ENCODE measurements at regions not wholly inside any gene's neighbourhood (a gene's known extent, or its start where the extent isn't known, plus 50 kb on each side); places are given as distances from the start of the nearest gene placed in this dataset.
A peak's percentile ranks its signal among the peaks of the same experiment; 100 is the strongest.

DNA sequence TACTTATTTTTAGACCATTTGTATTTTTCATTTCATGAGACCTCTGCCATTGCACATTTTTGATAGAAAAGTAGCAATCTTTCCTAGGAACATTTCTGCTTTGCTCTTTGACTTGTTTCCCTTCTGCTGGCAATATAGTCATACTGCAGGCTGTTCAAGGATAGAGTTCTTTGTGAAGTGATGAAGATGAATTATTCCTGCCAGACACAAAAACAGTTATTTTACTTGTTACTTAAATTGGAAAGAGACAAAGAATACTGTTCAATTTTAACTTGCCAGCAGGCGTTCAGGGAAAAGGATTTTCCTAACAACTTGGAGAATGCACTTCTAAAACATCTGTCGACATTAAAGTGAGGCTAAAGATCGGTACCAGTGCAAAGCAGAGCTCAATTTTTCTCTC is 251.7 kb upstream of the ACTBL2 start:
- H3K4me1 ChIP-seq (ENCODE audit: control insufficient read depth, low read depth, low read length) = no peaks in the 10 kb centered on the region

DNA sequence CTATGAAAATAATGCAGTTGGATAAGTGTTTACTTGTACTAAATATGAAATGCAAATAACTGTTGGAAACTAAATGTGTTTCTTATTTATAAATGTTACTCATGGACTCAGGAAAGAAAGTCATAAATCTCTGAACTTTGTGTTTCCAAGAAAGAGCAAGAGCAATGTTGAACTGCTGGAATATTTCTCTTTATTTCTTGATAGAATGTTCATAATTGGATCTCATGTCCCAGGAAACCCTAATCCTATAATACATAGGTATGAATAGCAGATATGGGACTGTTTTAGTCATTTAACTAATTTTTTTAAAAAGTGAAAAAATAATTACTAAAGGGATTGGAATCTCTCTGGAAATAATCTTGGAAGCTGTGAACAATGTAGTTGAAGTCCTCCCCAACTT is 245.0 kb upstream of the ACTBL2 start:
- Histone ChIP-seq H3K9ac (ENCODE audit: low read length) (no peak overlapping the region), H3K79me2 (ENCODE audit: control insufficient read depth, insufficient read depth, low read length) (no peaks in the 10 kb centered on the region), H3K79me1 (ENCODE audit: low read length) (no peaks in the 10 kb centered on the region), H4K8ac (ENCODE audit: low read depth, low read length) (no peak overlapping the region), H2BK15ac (replicated peaks; ENCODE audit: low read depth) (no peak overlapping the region), H2BK120ac (ENCODE audit: low read depth, low read length) (no peak overlapping the region), H2AK5ac (ENCODE audit: low read length) (no peak overlapping the region), H3K4ac (ENCODE audit: low read depth, low read length) (no peak overlapping the region), H3K18ac (ENCODE audit: low read length) (no peak overlapping the region), H3K36me3 (ENCODE audit: control insufficient read depth, insufficient read depth, low read length) (no peaks in the 10 kb centered on the region), H3K4me2 (ENCODE audit: low read length) (no peak overlapping the region), H3K56ac (ENCODE audit: low read length) (no peak overlapping the region), H3K4me1 (ENCODE audit: control insufficient read depth, low read depth, low read length) (no peaks in the 10 kb centered on the region), H3K23ac (ENCODE audit: low read length) (no peak overlapping the region), H2BK5ac (ENCODE audit: low read length) (no peak overlapping the region), H4K5ac (ENCODE audit: low read length) (no peak overlapping the region), H3K27me3 (ENCODE audit: insufficient read depth, low read length, poor library complexity) (no peaks in the 10 kb centered on the region), H3K27ac (ENCODE audit: low read depth, low read length) (no peak overlapping the region), H3K4me3 (ENCODE audit: low read length) (no peak overlapping the region)
- DNase-seq = no peak

More for the DNA sequence above, 251.7 kb upstream of the ACTBL2 start:
- no peak overlapping the region for H3K4me2 ChIP-seq (ENCODE audit: low read length)
- no peaks in the 10 kb centered on the region for H3K36me3 ChIP-seq (ENCODE audit: control insufficient read depth, insufficient read depth, low read length)
- no peak overlapping the region for H3K18ac ChIP-seq (ENCODE audit: low read length)
- no peak overlapping the region for H3K9ac ChIP-seq (ENCODE audit: low read length)
- no peaks in the 10 kb centered on the region for H3K79me1 ChIP-seq (ENCODE audit: low read length)
- H3K27me3 ChIP-seq (ENCODE audit: insufficient read depth, low read length, poor library complexity) = no peaks in the 10 kb centered on the region
- no peak overlapping the region for H4K8ac ChIP-seq (ENCODE audit: low read depth, low read length)
- no peaks in the 10 kb centered on the region for H3K79me2 ChIP-seq (ENCODE audit: control insufficient read depth, insufficient read depth, low read length)
- H3K56ac ChIP-seq (ENCODE audit: low read length) = no peak overlapping the region
- no peak overlapping the region for H3K4me3 ChIP-seq (ENCODE audit: low read length)
- DNase-seq = no peak
- no peak overlapping the region for H3K23ac ChIP-seq (ENCODE audit: low read length)
- no peak overlapping the region for H2AK5ac ChIP-seq (ENCODE audit: low read length)
- no peak overlapping the region for H2BK15ac ChIP-seq (replicated peaks; ENCODE audit: low read depth)
- no peak overlapping the region for H2BK120ac ChIP-seq (ENCODE audit: low read depth, low read length)
- no CpG with 5 or more reads among the region's 3 CpGs for WGBS (ENCODE audit: extremely low coverage, insufficient coverage, low lambda C conversion rate)
- H4K5ac ChIP-seq (ENCODE audit: low read length) = no peak overlapping the region
- no peak overlapping the region for H3K27ac ChIP-seq (ENCODE audit: low read depth, low read length)
- no peak overlapping the region for H2BK5ac ChIP-seq (ENCODE audit: low read length)
- no peak overlapping the region for H3K4ac ChIP-seq (ENCODE audit: low read depth, low read length)

DNA sequence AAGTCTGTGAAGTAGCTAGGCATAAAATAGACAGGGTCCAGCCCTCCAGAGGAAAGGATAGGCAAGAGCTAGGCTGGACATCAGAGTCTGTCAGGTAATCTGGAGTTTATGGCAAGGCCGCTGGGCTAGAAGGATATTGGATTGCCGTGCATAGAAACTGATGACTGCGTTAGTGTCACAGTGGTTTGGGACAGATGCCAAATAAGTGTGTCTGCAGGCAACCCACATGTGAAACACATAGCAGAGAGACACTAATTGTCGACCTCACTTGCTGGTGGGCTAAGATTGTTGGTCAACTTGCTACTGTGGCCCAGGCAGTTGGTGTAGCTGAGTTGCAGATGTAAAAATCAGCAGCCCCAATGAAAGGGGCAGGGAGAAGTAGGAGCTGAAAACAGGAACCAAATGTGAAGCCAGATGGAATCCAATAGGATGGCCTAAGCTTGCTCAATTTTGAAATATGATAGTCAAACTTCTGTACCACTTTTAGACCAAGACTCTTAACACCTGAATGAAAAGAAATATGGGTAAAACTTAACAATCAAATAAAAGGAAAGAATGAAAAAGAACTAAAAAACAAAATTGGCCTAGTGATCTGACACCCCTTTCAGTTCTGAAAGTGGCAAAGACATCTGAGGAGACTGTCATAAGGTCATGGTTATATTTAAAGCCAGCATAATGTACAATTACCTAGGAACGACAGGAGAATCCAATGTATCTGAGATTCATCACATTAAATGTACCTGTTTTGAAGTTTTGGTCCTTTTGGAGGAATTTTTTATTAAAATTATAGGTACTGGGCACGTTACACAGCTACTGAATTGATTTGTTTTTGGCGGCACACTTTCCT is 243.3 kb upstream of the ACTBL2 start:
- Histone ChIP-seq H3K79me2 (ENCODE audit: control insufficient read depth, insufficient read depth, low read length) (no peaks in the 10 kb centered on the region), H4K8ac (ENCODE audit: low read depth, low read length) (no peak overlapping the region), H3K4ac (ENCODE audit: low read depth, low read length) (no peak overlapping the region), H3K4me3 (ENCODE audit: low read length) (no peak overlapping the region), H3K9ac (ENCODE audit: low read length) (no peak overlapping the region), H3K23ac (ENCODE audit: low read length) (no peak overlapping the region), H2BK5ac (ENCODE audit: low read length) (no peak overlapping the region), H3K56ac (ENCODE audit: low read length) (no peak overlapping the region), H3K18ac (ENCODE audit: low read length) (no peak overlapping the region), H3K27ac (ENCODE audit: low read depth, low read length) (no peak overlapping the region), H3K4me1 (ENCODE audit: control insufficient read depth, low read depth, low read length) (no peaks in the 10 kb centered on the region), H3K4me2 (ENCODE audit: low read length) (no peak overlapping the region), H2BK120ac (ENCODE audit: low read depth, low read length) (no peak overlapping the region), H3K79me1 (ENCODE audit: low read length) (no peaks in the 10 kb centered on the region), H4K5ac (ENCODE audit: low read length) (no peak overlapping the region), H2BK15ac (replicated peaks; ENCODE audit: low read depth) (no peak overlapping the region), H3K36me3 (ENCODE audit: control insufficient read depth, insufficient read depth, low read length) (no peaks in the 10 kb centered on the region), H2AK5ac (ENCODE audit: low read length) (no peak overlapping the region), H3K27me3 (ENCODE audit: insufficient read depth, low read length, poor library complexity) (peaks cover 2% of the 10 kb centered on the region)
- no CpG with 5 or more reads among the region's 7 CpGs for WGBS (ENCODE audit: extremely low coverage, insufficient coverage, low lambda C conversion rate)
- DNase-seq = no peak

DNA sequence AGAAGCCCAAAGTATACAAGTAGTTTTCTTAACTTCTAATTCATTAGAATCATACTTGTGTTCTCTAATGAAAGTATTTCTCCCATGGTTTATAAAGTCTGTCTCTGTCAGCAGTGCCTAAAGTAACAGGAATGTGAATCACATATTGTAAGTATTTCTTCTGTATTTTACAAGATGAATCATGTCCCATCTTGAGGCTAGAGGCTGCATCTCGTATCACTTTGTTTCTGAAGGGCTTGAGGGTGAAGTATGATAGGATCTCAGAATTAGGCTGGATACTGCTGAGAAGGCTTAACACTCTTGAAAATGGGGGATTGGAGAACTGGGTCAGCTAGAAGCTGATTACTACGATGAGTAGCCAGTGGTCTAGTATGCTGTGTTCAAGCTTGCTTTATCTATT is 242.2 kb upstream of the ACTBL2 start:
- H3K36me3 ChIP-seq (ENCODE audit: control insufficient read depth, insufficient read depth, low read length) = no peaks in the 10 kb centered on the region
- no peak overlapping the region for H2BK120ac ChIP-seq (ENCODE audit: low read depth, low read length)
- no peak overlapping the region for H3K27ac ChIP-seq (ENCODE audit: low read depth, low read length)
- H4K8ac ChIP-seq (ENCODE audit: low read depth, low read length) = no peak overlapping the region
- no peaks in the 10 kb centered on the region for H3K79me1 ChIP-seq (ENCODE audit: low read length)
- WGBS (ENCODE audit: extremely low coverage, insufficient coverage, low lambda C conversion rate) = no CpG with 5 or more reads among the region's 2 CpGs
- H3K23ac ChIP-seq (ENCODE audit: low read length) = no peak overlapping the region
- no peak overlapping the region for H2BK5ac ChIP-seq (ENCODE audit: low read length)
- H4K5ac ChIP-seq (ENCODE audit: low read length) = no peak overlapping the region
- no peaks in the 10 kb centered on the region for H3K79me2 ChIP-seq (ENCODE audit: control insufficient read depth, insufficient read depth, low read length)
- no peak overlapping the region for H3K4me3 ChIP-seq (ENCODE audit: low read length)
- no peak overlapping the region for H3K56ac ChIP-seq (ENCODE audit: low read length)
- H3K4me2 ChIP-seq (ENCODE audit: low read length) = no peak overlapping the region
- H3K27me3 ChIP-seq (ENCODE audit: insufficient read depth, low read length, poor library complexity) = peaks cover 2% of the 10 kb centered on the region
- H2AK5ac ChIP-seq (ENCODE audit: low read length) = no peak overlapping the region
- H3K4me1 ChIP-seq (ENCODE audit: control insufficient read depth, low read depth, low read length) = no peaks in the 10 kb centered on the region
- no peak overlapping the region for H3K9ac ChIP-seq (ENCODE audit: low read length)
- H3K18ac ChIP-seq (ENCODE audit: low read length) = no peak overlapping the region
- H3K4ac ChIP-seq (ENCODE audit: low read depth, low read length) = no peak overlapping the region
- DNase-seq = peak; percentile 6
- H2BK15ac ChIP-seq (replicated peaks; ENCODE audit: low read depth) = no peak overlapping the region

DNA sequence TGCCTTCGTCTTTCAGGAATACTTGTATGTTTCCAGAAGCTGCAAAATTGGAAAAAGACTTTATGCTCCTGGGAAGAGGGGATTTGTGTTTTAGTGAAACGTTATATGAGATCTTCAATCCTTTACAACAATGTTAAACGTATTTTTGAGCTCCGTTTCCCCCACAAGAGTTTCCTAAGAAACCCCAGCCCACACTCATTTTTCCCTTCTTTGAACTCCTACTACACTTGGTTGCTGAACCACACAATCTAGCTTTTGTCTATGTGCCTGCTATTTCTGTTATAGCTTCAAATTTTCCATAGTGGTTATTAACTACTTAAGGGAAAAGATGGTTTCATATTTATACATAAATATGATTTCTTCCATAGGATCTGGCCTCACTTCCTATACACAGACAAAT is 238.6 kb upstream of the ACTBL2 start:
- H3K4ac ChIP-seq (ENCODE audit: low read depth, low read length) = no peak overlapping the region
- H3K4me1 ChIP-seq (ENCODE audit: control insufficient read depth, low read depth, low read length) = no peaks in the 10 kb centered on the region
- no peak overlapping the region for H4K8ac ChIP-seq (ENCODE audit: low read depth, low read length)
- H4K5ac ChIP-seq (ENCODE audit: low read length) = no peak overlapping the region
- H3K18ac ChIP-seq (ENCODE audit: low read length) = no peak overlapping the region
- no peak overlapping the region for H2BK15ac ChIP-seq (replicated peaks; ENCODE audit: low read depth)
- no peaks in the 10 kb centered on the region for H3K79me1 ChIP-seq (ENCODE audit: low read length)
- H2BK5ac ChIP-seq (ENCODE audit: low read length) = no peak overlapping the region
- no peak overlapping the region for H2AK5ac ChIP-seq (ENCODE audit: low read length)
- peaks cover 2% of the 10 kb centered on the region for H3K27me3 ChIP-seq (ENCODE audit: insufficient read depth, low read length, poor library complexity)
- H3K27ac ChIP-seq (ENCODE audit: low read depth, low read length) = no peak overlapping the region
- no peak for DNase-seq
- no peak overlapping the region for H3K56ac ChIP-seq (ENCODE audit: low read length)
- no peaks in the 10 kb centered on the region for H3K36me3 ChIP-seq (ENCODE audit: control insufficient read depth, insufficient read depth, low read length)
- no peak overlapping the region for H3K4me2 ChIP-seq (ENCODE audit: low read length)
- no peak overlapping the region for H2BK120ac ChIP-seq (ENCODE audit: low read depth, low read length)
- no CpG with 5 or more reads among the region's 4 CpGs for WGBS (ENCODE audit: extremely low coverage, insufficient coverage, low lambda C conversion rate)
- no peaks in the 10 kb centered on the region for H3K79me2 ChIP-seq (ENCODE audit: control insufficient read depth, insufficient read depth, low read length)
- H3K4me3 ChIP-seq (ENCODE audit: low read length) = no peak overlapping the region
- no peak overlapping the region for H3K23ac ChIP-seq (ENCODE audit: low read length)
- H3K9ac ChIP-seq (ENCODE audit: low read length) = no peak overlapping the region

DNA sequence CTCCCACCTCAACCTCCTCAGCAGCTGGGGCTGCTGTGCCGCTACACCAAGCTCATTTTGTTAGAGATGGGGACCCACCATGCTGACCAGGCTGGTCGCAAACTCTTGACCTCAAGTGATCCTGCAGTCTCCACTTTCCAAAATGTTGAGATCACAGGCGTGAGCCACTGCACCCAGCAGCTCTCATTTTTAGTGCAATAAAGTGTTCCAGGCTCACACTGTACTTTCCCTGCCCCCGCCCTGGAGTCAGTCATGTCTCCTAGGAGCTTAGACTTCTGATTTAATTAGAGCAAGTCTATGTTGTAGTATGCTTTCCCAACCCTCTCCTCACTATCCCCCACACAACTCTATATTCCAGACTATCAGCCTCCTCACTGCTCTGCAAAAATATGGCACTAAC is 238.0 kb upstream of the ACTBL2 start:
- H3K79me2 ChIP-seq (ENCODE audit: control insufficient read depth, insufficient read depth, low read length) = no peaks in the 10 kb centered on the region

More for the DNA sequence above, 238.0 kb upstream of the ACTBL2 start:
- H3K27me3 ChIP-seq (ENCODE audit: insufficient read depth, low read length, poor library complexity) = peaks cover 2% of the 10 kb centered on the region
- H2AK5ac ChIP-seq (ENCODE audit: low read length) = no peak overlapping the region
- H3K4me2 ChIP-seq (ENCODE audit: low read length) = no peak overlapping the region
- H3K4me3 ChIP-seq (ENCODE audit: low read length) = no peak overlapping the region
- no peak overlapping the region for H3K9ac ChIP-seq (ENCODE audit: low read length)
- no peak overlapping the region for H3K18ac ChIP-seq (ENCODE audit: low read length)
- H4K8ac ChIP-seq (ENCODE audit: low read depth, low read length) = no peak overlapping the region
- no peak overlapping the region for H2BK120ac ChIP-seq (ENCODE audit: low read depth, low read length)
- H3K4ac ChIP-seq (ENCODE audit: low read depth, low read length) = no peak overlapping the region
- no CpG with 5 or more reads among the region's 4 CpGs for WGBS (ENCODE audit: extremely low coverage, insufficient coverage, low lambda C conversion rate)
- no peaks in the 10 kb centered on the region for H3K79me1 ChIP-seq (ENCODE audit: low read length)
- H2BK5ac ChIP-seq (ENCODE audit: low read length) = no peak overlapping the region
- H3K23ac ChIP-seq (ENCODE audit: low read length) = no peak overlapping the region
- H3K27ac ChIP-seq (ENCODE audit: low read depth, low read length) = no peak overlapping the region
- H3K4me1 ChIP-seq (ENCODE audit: control insufficient read depth, low read depth, low read length) = no peaks in the 10 kb centered on the region
- H2BK15ac ChIP-seq (replicated peaks; ENCODE audit: low read depth) = no peak overlapping the region
- no peak overlapping the region for H3K56ac ChIP-seq (ENCODE audit: low read length)
- no peak overlapping the region for H4K5ac ChIP-seq (ENCODE audit: low read length)
- no peaks in the 10 kb centered on the region for H3K36me3 ChIP-seq (ENCODE audit: control insufficient read depth, insufficient read depth, low read length)
- no peak for DNase-seq
